ENCODE measurements at regions not wholly inside any gene's neighbourhood (a gene's known extent, or its start where the extent isn't known, plus 50 kb on each side); places are given as distances from the start of the nearest gene placed in this dataset.

DNA sequence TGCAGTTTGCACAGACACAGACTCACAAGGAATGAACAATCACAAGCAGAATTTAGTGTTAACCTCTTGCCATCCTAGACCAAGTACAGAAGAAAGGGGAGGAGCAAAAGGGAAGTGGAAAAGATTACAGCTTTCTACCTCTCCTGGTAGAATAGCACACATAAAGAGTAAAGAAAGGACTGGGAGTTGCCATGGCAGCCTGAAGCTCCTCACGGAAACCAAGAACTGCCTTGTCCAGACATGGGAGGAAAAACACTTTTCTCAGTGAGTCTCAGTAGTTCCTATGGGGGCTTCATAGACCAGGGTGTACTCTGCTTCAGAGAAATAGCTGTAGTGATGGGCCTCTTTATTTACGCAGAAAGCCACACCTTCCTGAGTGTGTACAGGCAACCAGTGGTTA is 114.7 kb upstream of the GAP43 start:
- DNase-seq (ENCODE audit: low read depth): no peak
- no peaks in the 10 kb centered on the region for H3K27me3 ChIP-seq (ENCODE audit: control insufficient read depth, insufficient read depth, low read length)
- TF ChIP-seq CTCF (IDR thresholded peaks at IDR 0.05; ENCODE audit: insufficient read depth, low read length, severe bottlenecking): no peak
- no peak overlapping the region for H3K4me3 ChIP-seq (ENCODE audit: low read depth, low read length)
- FAIRE-seq: no peak
- no peaks in the 10 kb centered on the region for H3K36me3 ChIP-seq (ENCODE audit: control insufficient read depth, insufficient read depth, low read length)

DNA sequence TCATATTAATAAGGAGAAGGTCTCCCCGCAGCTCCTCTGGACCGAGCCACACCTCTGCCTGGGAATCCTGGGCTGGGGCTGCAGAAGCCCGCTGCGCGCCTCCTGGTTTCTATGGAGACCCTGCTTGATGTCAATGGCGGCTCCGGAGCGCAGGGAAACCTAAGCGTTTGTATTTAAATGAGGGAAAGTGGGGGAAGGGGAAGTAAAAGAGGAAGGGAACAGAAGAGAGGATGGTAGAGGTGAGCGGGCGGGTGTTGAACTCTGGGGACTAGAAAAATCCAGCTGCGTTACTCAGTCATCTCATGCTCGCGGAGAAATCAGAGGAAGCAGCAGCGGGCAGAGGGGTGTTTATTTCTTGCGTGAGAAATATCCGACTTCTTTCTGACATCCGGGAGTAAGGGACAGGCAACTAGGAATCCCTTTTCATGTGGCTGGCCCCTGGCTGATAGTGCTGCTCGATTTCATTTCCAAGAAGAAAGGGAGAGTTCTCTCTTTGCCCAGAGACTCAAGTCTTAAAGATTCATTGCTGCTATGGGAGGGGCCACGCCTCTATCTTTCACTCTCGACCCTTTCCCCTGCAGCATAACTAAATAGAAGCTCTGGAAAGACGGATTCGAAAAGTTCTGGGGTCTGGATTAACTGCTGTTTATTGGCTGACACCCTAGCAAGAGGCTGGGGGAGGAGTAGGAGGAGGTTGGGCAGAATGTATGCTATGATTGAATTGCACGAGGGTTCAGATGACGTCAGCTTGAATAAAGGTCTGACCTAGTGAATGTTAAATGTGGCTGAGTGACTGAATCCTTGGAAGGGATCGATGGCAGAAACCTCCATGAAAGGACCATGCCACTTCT is 110.5 kb upstream of the GAP43 start:
- FAIRE-seq (no peak), DNase-seq (ENCODE audit: low read depth) (peak; percentile 21)
- H3K27me3 ChIP-seq (ENCODE audit: control insufficient read depth, insufficient read depth, low read length): no peaks in the 10 kb centered on the region
- no peaks in the 10 kb centered on the region for H3K36me3 ChIP-seq (ENCODE audit: control insufficient read depth, insufficient read depth, low read length)
- peak overlapping the region; percentile 14 for H3K4me3 ChIP-seq (ENCODE audit: low read depth, low read length)
- no peak for TF ChIP-seq CTCF (IDR thresholded peaks at IDR 0.05; ENCODE audit: insufficient read depth, low read length, severe bottlenecking)

GRCh38 chr3:115513416-115513800 is 109.9 kb upstream of the GAP43 start:
- Histone ChIP-seq H3K36me3 (ENCODE audit: control insufficient read depth, insufficient read depth, low read length) (no peaks in the 10 kb centered on the region), H3K4me3 (ENCODE audit: low read depth, low read length) (no peak overlapping the region), H3K27me3 (ENCODE audit: control insufficient read depth, insufficient read depth, low read length) (no peaks in the 10 kb centered on the region)
- peak; percentile 41 for DNase-seq (ENCODE audit: low read depth)
- no peak for FAIRE-seq
- TF ChIP-seq CTCF (IDR thresholded peaks at IDR 0.05; ENCODE audit: insufficient read depth, low read length, severe bottlenecking): no peak

- FAIRE-seq: no peak
Observed at GRCh38 chr3:115517457-115518050, 105.8 kb upstream of the GAP43 start.

DNA sequence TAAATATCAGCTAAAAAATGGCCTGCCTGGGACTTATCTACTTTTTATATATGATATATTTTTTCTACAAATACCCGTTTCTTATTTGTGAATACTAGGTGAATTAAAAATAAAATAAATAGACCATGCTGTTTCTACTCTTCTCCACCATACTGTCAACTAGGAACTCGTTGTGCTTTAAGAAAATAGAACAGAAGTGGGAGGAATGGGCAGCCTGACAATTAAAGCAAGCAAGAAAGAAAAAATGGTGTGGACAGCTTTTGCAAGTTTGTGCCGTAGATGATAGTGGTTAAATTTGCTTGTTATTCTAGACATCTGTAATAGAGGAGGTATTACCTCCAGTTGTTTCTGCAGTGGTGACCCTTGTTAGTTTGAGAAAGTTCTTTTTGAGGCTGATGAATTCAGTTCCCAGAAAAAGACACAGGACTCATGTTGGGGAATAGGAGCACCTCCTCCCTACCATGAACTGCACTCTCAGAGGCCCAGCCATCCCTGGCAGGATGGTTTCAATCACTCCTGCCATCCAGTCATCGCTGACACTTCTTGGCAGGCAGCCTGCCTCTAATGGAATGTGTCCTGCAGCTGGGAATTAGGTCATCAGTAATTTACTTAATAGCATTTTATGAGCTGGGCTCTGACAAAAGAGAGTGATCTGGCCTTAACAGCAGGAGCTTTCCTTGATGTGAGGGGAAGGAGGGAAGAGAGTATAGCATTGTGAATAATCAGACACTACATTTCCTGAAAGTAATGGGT is 105.0 kb upstream of the GAP43 start:
- FAIRE-seq: peak; percentile 50
- Histone ChIP-seq H3K27me3 (ENCODE audit: control insufficient read depth, insufficient read depth, low read length) (no peaks in the 10 kb centered on the region), H3K4me3 (ENCODE audit: low read depth, low read length) (no peak overlapping the region), H3K36me3 (ENCODE audit: control insufficient read depth, insufficient read depth, low read length) (no peaks in the 10 kb centered on the region)
- DNase-seq (ENCODE audit: low read depth): peak; percentile 87
- TF ChIP-seq CTCF (IDR thresholded peaks at IDR 0.05; ENCODE audit: insufficient read depth, low read length, severe bottlenecking): no peak

More at GRCh38 chr3:115517457-115518050, 105.8 kb upstream of the GAP43 start:
- TF ChIP-seq CTCF (IDR thresholded peaks at IDR 0.05; ENCODE audit: insufficient read depth, low read length, severe bottlenecking): no peak
- H3K27me3 ChIP-seq (ENCODE audit: control insufficient read depth, insufficient read depth, low read length): no peaks in the 10 kb centered on the region
- DNase-seq (ENCODE audit: low read depth): no peak
- H3K4me3 ChIP-seq (ENCODE audit: low read depth, low read length): no peak overlapping the region
- no peaks in the 10 kb centered on the region for H3K36me3 ChIP-seq (ENCODE audit: control insufficient read depth, insufficient read depth, low read length)

All from bronchial epithelial cell (primary cell).